ENCODE measurements at regions not wholly inside any gene's neighbourhood (a gene's known extent, or its start where the extent isn't known, plus 50 kb on each side); places are given as distances from the start of the nearest gene placed in this dataset.
"Not testable (repeated sequence)": the region's sequence is repeated elsewhere in the genome, so short reads cannot be mapped to it uniquely, and the experiment has no call there.

DNA sequence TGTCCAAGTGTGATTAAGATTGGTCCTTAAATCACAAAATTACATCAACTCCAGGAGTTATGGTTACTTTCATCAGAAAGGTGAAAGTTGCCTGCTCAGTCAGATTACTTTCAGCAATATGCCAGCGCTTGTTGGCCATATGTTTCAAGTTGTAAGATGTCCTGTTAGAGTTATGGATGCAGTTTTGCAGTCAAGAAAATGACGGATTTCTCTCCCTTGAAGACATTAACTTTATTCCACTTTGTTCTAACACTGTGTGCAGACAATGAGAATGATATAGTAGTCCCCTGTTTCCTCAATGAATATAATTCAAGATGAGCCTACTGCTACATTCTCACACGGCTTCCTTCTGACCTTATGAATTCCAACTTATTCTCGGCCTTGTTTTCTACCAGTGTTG lies 295.0 kb upstream of the ADGRL3 start:
- DNase-seq (ENCODE audit: low read depth), result no peak

DNA sequence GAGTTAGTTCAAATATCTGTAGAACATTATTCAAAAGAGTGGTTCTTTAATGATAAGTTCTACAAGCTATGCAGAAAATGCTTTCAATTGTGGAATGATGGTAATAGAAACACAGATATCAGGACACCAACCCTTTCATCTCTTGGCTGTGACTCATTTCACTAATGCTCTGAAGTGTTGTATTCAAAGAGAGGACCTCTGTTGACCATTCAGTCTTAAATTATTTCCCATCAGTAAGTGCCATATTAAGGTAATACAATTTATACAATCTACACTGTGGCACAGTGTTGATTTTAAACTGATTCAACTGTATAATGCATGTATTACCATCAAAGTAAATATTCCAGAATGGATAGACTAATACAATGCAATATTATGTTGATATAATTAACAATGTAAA lies 289.0 kb upstream of the ADGRL3 start:
- DNase-seq (ENCODE audit: low read depth), result no peak

- DNase-seq (ENCODE audit: low read depth), result no peak
These were observed 287.1 kb upstream of the ADGRL3 start for GRCh38 chr4:60913002-60913401.

GRCh38 chr4:60913671-60914070 lies 286.5 kb upstream of the ADGRL3 start:
- DNase-seq (ENCODE audit: low read depth), result no peak

DNA sequence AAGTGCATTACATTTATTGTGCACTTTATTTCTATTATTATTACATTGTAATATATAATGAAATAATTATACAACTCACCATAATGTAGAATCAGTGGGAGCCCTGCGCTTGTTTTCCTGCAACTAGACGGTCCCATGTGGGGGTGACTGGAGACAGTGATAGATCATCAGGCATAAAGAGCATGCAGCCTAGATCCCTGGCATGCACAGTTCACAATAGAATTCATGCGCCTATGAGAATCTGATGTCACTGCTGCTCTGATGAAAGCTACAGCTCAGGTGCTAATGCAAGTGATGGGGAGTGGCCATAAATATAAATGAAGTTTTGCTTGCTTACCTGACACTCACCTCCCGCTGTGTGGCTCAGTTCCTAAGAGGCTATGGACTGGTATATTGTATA lies 278.4 kb upstream of the ADGRL3 start:
- DNase-seq (ENCODE audit: low read depth), result not testable (repeated sequence)

GRCh38 chr4:60923075-60923474 lies 277.1 kb upstream of the ADGRL3 start:
- no peak for DNase-seq (ENCODE audit: low read depth)

GRCh38 chr4:60926624-60927023 lies 273.5 kb upstream of the ADGRL3 start:
- no peak for DNase-seq (ENCODE audit: low read depth)

DNA sequence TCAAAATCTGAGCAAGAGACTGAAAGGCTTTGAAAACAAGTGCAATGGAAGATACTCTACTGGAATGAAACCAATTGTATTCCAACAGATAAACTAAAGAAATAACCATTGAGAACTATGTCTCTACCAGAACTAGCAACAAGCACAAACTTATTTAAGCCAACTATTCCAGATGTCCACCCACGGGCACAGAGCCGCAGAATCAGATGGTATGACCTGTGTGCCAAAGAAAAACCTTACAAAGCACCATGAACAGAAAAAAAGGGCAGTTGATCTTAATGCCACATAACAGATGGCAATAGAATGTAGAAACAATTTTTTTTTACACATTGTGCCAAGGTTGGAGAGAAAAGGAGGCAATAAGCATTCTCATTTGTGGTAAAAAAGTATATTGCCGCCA lies 269.3 kb upstream of the ADGRL3 start:
- no peak for DNase-seq (ENCODE audit: low read depth)

- no peak for DNase-seq (ENCODE audit: low read depth)
These were observed 265.4 kb upstream of the ADGRL3 start for GRCh38 chr4:60934566-60935295.

GRCh38 chr4:60938181-60938580 lies 261.9 kb upstream of the ADGRL3 start:
- DNase-seq (ENCODE audit: low read depth), result no peak

DNA sequence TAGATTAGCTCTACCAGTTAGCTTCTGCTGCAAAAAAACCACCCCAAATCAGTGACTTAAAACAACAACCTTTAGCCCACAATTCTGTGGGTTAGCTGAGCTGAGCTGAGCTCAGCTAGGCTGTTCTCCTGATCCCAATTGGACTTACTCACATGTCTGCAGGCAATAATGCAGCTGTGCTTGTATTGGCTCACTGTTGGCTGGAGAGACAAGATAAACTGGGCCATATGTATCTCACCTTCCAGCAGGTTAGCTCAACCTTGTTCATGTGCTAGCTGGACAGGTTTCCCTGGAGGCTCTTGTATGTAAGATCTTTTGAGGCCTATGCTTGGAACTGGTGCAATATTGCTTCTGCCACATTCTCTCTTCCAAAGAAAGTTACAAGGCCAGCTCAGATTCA lies 261.5 kb upstream of the ADGRL3 start:
- no peak for DNase-seq (ENCODE audit: low read depth)

GRCh38 chr4:60944060-60944459 lies 256.1 kb upstream of the ADGRL3 start:
- DNase-seq (ENCODE audit: low read depth), result no peak

GRCh38 chr4:60945641-60946040 lies 254.5 kb upstream of the ADGRL3 start:
- DNase-seq (ENCODE audit: low read depth), result no peak

GRCh38 chr4:60948008-60948407 lies 252.1 kb upstream of the ADGRL3 start:
- no peak for DNase-seq (ENCODE audit: low read depth)

GRCh38 chr4:60952921-60953320 lies 247.2 kb upstream of the ADGRL3 start:
- DNase-seq (ENCODE audit: low read depth), result no peak

DNA sequence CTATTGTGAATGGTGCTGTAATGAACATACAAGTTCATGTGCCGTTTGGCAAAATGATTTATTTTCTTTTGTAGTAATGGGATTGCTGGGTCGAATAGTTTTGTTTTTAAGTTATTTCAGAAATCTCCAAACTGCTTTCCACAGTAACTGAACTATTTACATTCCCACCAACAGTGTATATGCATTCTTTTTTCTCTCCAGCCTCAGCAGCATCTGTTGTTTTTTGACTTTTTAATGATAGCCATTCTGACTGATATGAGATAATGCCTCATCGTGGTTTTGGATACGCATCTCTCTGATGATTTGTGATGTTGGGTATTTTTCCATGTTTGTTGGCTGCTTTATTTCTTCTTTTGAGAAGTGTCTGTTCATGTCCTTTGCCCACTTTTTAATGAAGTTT lies 246.3 kb upstream of the ADGRL3 start:
- no peak for DNase-seq (ENCODE audit: low read depth)

DNA sequence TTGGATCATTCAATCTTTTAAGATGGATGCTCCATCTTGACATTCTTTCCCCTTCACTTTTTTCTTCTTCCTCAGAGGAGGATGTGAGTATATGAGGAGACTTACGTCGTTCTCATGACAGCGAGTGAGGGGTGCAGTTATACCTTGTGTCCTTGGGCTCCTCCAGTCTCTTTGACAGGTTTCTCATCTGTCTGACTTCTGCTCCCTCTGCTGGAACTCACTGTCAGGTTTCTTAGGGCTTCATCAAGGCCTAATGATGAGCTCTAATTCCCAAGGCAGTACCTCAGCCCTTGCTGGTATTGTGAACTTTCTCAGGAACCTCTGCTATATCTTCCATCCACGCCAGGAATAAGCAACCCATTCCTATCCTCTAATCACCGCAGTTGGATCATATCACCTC lies 237.8 kb upstream of the ADGRL3 start:
- no peak for DNase-seq (ENCODE audit: low read depth)

DNA sequence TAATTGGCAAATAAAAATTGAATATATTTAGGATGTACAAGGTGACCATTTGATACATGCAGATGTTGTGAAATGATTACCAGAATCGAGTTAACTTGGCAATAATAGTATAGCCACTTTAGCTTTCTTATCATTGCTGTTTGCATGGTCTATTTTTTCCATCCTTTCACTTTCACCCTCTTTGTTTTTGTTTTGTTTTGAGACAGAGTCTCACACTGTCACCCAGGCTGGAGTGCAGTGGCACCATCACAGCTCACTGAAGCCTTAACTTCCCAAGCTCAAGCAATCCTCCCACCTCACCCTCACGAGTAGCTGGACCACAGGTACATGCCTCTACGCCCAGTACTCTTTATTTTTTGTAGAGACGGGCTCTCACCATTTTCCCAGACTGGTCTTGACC lies 218.6 kb upstream of the ADGRL3 start:
- no peak for DNase-seq (ENCODE audit: low read depth)

- no peak for DNase-seq (ENCODE audit: low read depth)
These were observed 211.0 kb upstream of the ADGRL3 start for GRCh38 chr4:60989141-60989540.

DNA sequence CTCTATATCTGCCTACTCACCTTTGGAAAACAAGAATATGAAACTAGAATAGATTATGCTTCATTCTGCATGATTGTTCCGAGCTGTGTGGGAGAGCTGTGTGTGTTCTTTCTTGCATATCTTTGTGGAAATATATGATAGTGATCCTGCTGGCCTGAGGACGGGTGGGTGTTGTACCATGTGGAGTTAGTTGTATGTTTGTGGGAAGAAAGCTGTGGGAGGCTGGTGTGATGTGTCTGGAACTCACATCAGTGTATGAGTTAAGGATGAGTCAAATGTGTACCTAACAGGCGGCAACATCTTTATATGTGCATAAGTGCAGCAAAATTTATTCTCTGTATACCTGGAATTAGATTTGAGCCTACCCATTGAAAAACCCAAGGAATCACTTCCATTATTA lies 208.1 kb upstream of the ADGRL3 start:
- DNase-seq (ENCODE audit: low read depth), result no peak

- DNase-seq (ENCODE audit: low read depth), result no peak
These were observed 196.8 kb upstream of the ADGRL3 start for GRCh38 chr4:61003301-61003700.

GRCh38 chr4:61004651-61005170 lies 195.4 kb upstream of the ADGRL3 start:
- DNase-seq (ENCODE audit: low read depth), result no peak

DNA sequence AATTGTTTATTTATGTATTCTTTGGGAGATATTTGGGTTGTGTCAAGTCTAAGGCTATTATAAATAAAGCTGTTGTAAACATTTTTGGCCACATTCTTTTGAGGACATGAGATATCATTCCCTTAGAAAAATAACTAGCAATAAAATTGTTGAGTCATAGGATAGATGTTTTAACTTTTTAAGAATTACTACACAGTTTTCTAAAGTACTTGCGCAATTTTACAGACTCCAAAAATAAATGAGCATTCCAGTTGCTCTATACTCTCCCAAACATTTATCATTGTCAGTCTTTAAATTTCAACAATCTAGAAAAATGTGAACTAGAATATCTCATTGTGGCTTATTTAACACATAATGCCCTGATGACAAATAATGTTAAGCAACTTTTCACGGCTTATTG lies 189.1 kb upstream of the ADGRL3 start:
- DNase-seq (ENCODE audit: low read depth), result no peak

DNA sequence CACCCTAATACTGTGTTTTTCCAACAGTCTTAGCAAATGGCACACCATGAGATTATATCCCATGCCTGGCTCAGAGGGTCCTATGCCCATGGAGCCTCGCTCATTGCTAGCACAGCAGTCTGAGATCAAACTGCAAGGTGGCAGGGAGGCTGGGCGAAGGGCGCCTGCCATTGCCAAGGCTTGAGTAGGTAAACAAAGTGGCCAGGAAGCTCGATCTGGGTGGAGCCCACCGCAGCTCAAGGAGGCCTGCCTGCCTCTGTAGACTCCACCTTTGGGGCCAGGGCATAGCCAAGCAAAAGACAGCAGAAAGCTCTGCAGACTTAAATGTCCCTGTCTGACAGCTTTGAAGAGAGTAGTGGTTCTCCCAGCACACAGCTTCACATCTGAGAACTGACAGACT lies 188.2 kb upstream of the ADGRL3 start:
- not testable (repeated sequence) for DNase-seq (ENCODE audit: low read depth)
